ENCODE measurements at regions not wholly inside any gene's neighbourhood (a gene's known extent, or its start where the extent isn't known, plus 50 kb on each side); places are given as distances from the start of the nearest gene placed in this dataset.
"Not testable (repeated sequence)": the region's sequence is repeated elsewhere in the genome, so short reads cannot be mapped to it uniquely, and the experiment has no call there.

DNA sequence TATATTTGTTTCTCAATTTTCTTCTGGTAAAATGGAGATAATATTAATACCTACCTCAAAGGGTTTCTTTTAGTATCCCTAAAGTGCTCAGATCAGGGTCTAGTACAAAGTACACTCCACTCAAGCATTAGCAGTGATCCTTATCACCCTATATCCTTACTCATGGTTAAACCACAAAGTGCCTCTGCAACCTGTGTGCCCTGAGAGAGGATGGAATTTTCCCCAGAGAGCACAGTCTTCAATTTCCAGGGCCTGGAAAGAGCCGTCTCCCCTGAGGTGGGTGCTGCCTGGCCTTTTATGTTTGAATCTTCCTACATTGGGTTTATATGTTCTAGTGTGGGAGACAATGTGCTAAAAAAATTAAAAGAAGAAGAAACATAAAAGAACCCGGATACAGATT lies 183.1 kb upstream of the FBXO33 start:
- H3K27ac ChIP-seq: no peak overlapping the region
- TF ChIP-seq FOXP2 (optimal IDR thresholded peaks at IDR 0.05; ENCODE audit: control extremely low read depth, extremely low read length, insufficient read depth) (no peak), EZH2 (IDR thresholded peaks at IDR 0.05) (no peak), POLR2AphosphoS5 (IDR thresholded peaks at IDR 0.05; ENCODE audit: borderline replicate concordance, low read depth, low read length) (no peak)
- no peak for DNase-seq (ENCODE audit: low read depth, low spot score)
- no peak overlapping the region for H3K9ac ChIP-seq (ENCODE audit: insufficient read length)
- no peaks in the 10 kb centered on the region for H3K36me3 ChIP-seq (ENCODE audit: insufficient read depth, low read length)
- H3K4me3 ChIP-seq: no peak overlapping the region
- no peaks in the 10 kb centered on the region for H3K9me3 ChIP-seq (ENCODE audit: low read depth, low read length)

- H3K4me3 ChIP-seq: no peak overlapping the region
- TF ChIP-seq FOXP2 (optimal IDR thresholded peaks at IDR 0.05; ENCODE audit: control extremely low read depth, extremely low read length, insufficient read depth) (no peak), POLR2AphosphoS5 (IDR thresholded peaks at IDR 0.05; ENCODE audit: borderline replicate concordance, low read depth, low read length) (no peak), EZH2 (IDR thresholded peaks at IDR 0.05) (no peak)
- H3K27ac ChIP-seq: no peak overlapping the region
- H3K9me3 ChIP-seq (ENCODE audit: low read depth, low read length): no peaks in the 10 kb centered on the region
- no peak overlapping the region for H3K9ac ChIP-seq (ENCODE audit: insufficient read length)
- DNase-seq (ENCODE audit: low read depth, low spot score): no peak
- no peaks in the 10 kb centered on the region for H3K36me3 ChIP-seq (ENCODE audit: insufficient read depth, low read length)
These were observed 182.2 kb upstream of the FBXO33 start for GRCh38 chr14:39614297-39614923.

DNA sequence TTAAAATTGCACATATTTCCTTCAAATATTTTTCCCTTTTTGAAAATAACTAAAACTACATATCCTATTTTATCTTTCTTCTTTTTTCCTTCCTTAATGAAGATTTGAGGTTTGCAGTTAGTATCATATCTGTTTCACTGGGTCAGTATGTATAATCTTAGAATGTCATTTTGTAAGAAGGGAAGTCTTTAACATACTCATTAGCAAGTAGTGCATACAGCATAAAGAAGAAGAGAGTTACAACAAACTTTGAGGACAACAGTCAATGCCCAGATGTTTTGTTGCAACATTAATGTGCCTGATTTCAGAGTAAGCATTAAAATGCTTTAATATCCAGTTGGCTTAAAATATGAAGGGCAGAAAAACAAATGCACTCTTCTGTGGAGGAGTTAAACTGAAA lies 176.9 kb upstream of the FBXO33 start:
- Histone ChIP-seq H3K9me3 (ENCODE audit: low read depth, low read length) (no peaks in the 10 kb centered on the region), H3K36me3 (ENCODE audit: insufficient read depth, low read length) (no peaks in the 10 kb centered on the region), H3K9ac (ENCODE audit: insufficient read length) (no peak overlapping the region), H3K4me3 (no peak overlapping the region), H3K27ac (no peak overlapping the region)
- no peak for TF ChIP-seq FOXP2 (optimal IDR thresholded peaks at IDR 0.05; ENCODE audit: control extremely low read depth, extremely low read length, insufficient read depth)
- no peak for TF ChIP-seq EZH2 (IDR thresholded peaks at IDR 0.05)
- TF ChIP-seq POLR2AphosphoS5 (IDR thresholded peaks at IDR 0.05; ENCODE audit: borderline replicate concordance, low read depth, low read length): no peak
- DNase-seq (ENCODE audit: low read depth, low spot score): no peak

- H3K27ac ChIP-seq: no peak overlapping the region
- no peak overlapping the region for H3K4me3 ChIP-seq
- H3K36me3 ChIP-seq (ENCODE audit: insufficient read depth, low read length): no peaks in the 10 kb centered on the region
- H3K9me3 ChIP-seq (ENCODE audit: low read depth, low read length): no peaks in the 10 kb centered on the region
- no peak overlapping the region for H3K9ac ChIP-seq (ENCODE audit: insufficient read length)
- no peak for DNase-seq (ENCODE audit: low read depth, low spot score)
- TF ChIP-seq FOXP2 (optimal IDR thresholded peaks at IDR 0.05; ENCODE audit: control extremely low read depth, extremely low read length, insufficient read depth) (no peak), EZH2 (IDR thresholded peaks at IDR 0.05) (no peak), POLR2AphosphoS5 (IDR thresholded peaks at IDR 0.05; ENCODE audit: borderline replicate concordance, low read depth, low read length) (no peak)
These were observed 175.7 kb upstream of the FBXO33 start for GRCh38 chr14:39607978-39608377.

DNA sequence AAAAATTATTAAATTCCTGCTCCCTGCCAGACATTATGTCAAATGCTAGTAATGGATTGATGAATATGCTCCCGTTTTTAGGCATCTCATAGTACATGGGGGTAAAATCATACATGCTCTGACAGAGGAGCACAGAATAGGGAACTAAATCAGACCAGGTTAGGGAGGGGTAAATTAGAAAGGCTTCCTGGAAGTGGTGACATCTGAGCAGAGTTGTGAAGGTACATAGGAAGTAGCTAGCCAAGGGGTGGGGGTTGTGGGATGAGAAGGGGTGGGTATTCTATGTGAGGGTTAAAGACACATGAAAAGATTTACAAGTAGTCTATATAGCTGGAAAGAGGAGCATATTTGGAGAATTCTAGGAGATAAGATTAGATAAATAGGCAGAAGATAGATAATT lies 171.7 kb upstream of the FBXO33 start:
- Histone ChIP-seq H3K36me3 (ENCODE audit: insufficient read depth, low read length) (no peaks in the 10 kb centered on the region), H3K4me3 (no peak overlapping the region), H3K9ac (ENCODE audit: insufficient read length) (no peak overlapping the region), H3K27ac (no peak overlapping the region), H3K9me3 (ENCODE audit: low read depth, low read length) (no peaks in the 10 kb centered on the region)
- no peak for DNase-seq (ENCODE audit: low read depth, low spot score)
- TF ChIP-seq FOXP2 (optimal IDR thresholded peaks at IDR 0.05; ENCODE audit: control extremely low read depth, extremely low read length, insufficient read depth) (no peak), POLR2AphosphoS5 (IDR thresholded peaks at IDR 0.05; ENCODE audit: borderline replicate concordance, low read depth, low read length) (no peak), EZH2 (IDR thresholded peaks at IDR 0.05) (no peak)

DNA sequence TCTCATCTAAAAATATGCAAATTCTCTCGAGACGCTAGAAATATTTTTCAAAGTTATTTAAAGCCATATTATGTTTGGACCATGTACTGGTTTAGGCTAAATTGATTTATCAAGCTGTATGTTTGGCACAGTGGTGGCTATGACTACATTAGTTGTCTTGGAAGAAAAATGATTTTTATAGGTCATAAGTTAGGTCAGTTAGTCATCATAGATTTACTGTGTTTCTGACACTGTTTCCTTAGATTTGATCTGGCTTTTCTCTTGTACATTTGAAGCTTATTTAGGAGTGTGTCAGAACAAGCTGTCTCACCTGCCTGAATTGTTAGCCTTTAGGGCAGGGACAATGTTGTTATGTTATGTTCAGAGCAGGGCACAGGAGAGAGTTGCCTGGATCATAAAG lies 161.1 kb upstream of the FBXO33 start:
- no peaks in the 10 kb centered on the region for H3K9me3 ChIP-seq (ENCODE audit: low read depth, low read length)
- no peak for TF ChIP-seq EZH2 (IDR thresholded peaks at IDR 0.05)
- no peak for TF ChIP-seq POLR2AphosphoS5 (IDR thresholded peaks at IDR 0.05; ENCODE audit: borderline replicate concordance, low read depth, low read length)
- no peak for TF ChIP-seq FOXP2 (optimal IDR thresholded peaks at IDR 0.05; ENCODE audit: control extremely low read depth, extremely low read length, insufficient read depth)
- H3K36me3 ChIP-seq (ENCODE audit: insufficient read depth, low read length): no peaks in the 10 kb centered on the region
- DNase-seq (ENCODE audit: low read depth, low spot score): no peak
- H3K9ac ChIP-seq (ENCODE audit: insufficient read length): no peak overlapping the region
- H3K27ac ChIP-seq: no peak overlapping the region
- H3K4me3 ChIP-seq: no peak overlapping the region

DNA sequence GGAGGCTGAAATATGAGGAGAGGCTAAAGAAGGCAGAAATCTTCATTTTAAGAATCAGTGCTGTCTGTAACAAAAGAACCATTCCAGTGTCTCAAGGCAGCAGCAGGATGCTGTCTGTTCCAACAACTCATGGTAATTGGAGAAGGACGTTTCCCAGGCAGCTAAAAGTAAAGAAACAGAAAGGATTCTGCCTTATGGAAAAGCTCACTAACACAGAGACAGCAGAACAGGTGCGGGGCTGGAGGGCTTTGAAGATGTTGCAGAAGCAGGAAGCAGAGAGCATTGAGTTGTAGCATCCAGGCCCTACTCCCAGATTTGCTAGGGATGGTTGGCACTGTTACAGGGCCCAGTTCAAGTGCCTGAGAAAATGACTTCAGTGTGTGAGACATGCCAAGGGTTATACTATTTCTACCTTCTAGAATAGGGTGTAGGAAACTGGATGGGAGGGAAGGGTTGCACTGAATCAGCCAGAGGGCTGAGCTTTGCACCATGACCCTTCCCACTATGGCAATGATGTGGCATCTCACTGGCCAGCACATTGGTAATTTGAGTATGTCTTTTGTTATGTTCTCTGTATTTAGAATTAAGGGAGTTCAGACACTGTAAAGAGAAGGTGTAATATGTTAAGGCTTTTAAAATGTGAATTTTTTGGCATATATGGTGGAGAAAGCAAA lies 160.0 kb upstream of the FBXO33 start:
- no peak overlapping the region for H3K4me3 ChIP-seq
- no peak overlapping the region for H3K27ac ChIP-seq
- H3K9ac ChIP-seq (ENCODE audit: insufficient read length): no peak overlapping the region
- no peaks in the 10 kb centered on the region for H3K9me3 ChIP-seq (ENCODE audit: low read depth, low read length)
- no peak for TF ChIP-seq FOXP2 (optimal IDR thresholded peaks at IDR 0.05; ENCODE audit: control extremely low read depth, extremely low read length, insufficient read depth)
- TF ChIP-seq POLR2AphosphoS5 (IDR thresholded peaks at IDR 0.05; ENCODE audit: borderline replicate concordance, low read depth, low read length): no peak
- no peak for TF ChIP-seq EZH2 (IDR thresholded peaks at IDR 0.05)
- no peaks in the 10 kb centered on the region for H3K36me3 ChIP-seq (ENCODE audit: insufficient read depth, low read length)
- DNase-seq (ENCODE audit: low read depth, low spot score): no peak

GRCh38 chr14:39589882-39590281 lies 157.6 kb upstream of the FBXO33 start:
- H3K9me3 ChIP-seq (ENCODE audit: low read depth, low read length); H3K9ac ChIP-seq (ENCODE audit: insufficient read length); DNase-seq (ENCODE audit: low read depth, low spot score); H3K36me3 ChIP-seq (ENCODE audit: insufficient read depth, low read length); H3K27ac ChIP-seq; H3K4me3 ChIP-seq: not testable (repeated sequence)
